ENCODE measurements at regions not wholly inside any gene's neighbourhood (a gene's known extent, or its start where the extent isn't known, plus 50 kb on each side); places are given as distances from the start of the nearest gene placed in this dataset.

GRCh38 chr4:60128888-60129287, 1071.2 kb upstream of the ADGRL3 start:
- TF ChIP-seq CTCF (IDR thresholded peaks at IDR 0.05) (no peak), EP300 (IDR thresholded peaks at IDR 0.05) (no peak), POLR2A (IDR thresholded peaks at IDR 0.05) (no peak)

All from upper lobe of left lung (tissue), 4 donors.